ENCODE measurements at regions not wholly inside any gene's neighbourhood (a gene's known extent, or its start where the extent isn't known, plus 50 kb on each side); places are given as distances from the start of the nearest gene placed in this dataset.

- TF ChIP-seq CTCF (IDR thresholded peaks at IDR 0.05) (no peak), POLR2A (IDR thresholded peaks at IDR 0.05) (no peak)
Measured at GRCh38 chr1:70496181-70496580, 85.1 kb downstream of the CTH start.
